ENCODE measurements at regions not wholly inside any gene's neighbourhood (a gene's known extent, or its start where the extent isn't known, plus 50 kb on each side); places are given as distances from the start of the nearest gene placed in this dataset.
"Not testable (repeated sequence)": the region's sequence is repeated elsewhere in the genome, so short reads cannot be mapped to it uniquely, and the experiment has no call there.

DNA sequence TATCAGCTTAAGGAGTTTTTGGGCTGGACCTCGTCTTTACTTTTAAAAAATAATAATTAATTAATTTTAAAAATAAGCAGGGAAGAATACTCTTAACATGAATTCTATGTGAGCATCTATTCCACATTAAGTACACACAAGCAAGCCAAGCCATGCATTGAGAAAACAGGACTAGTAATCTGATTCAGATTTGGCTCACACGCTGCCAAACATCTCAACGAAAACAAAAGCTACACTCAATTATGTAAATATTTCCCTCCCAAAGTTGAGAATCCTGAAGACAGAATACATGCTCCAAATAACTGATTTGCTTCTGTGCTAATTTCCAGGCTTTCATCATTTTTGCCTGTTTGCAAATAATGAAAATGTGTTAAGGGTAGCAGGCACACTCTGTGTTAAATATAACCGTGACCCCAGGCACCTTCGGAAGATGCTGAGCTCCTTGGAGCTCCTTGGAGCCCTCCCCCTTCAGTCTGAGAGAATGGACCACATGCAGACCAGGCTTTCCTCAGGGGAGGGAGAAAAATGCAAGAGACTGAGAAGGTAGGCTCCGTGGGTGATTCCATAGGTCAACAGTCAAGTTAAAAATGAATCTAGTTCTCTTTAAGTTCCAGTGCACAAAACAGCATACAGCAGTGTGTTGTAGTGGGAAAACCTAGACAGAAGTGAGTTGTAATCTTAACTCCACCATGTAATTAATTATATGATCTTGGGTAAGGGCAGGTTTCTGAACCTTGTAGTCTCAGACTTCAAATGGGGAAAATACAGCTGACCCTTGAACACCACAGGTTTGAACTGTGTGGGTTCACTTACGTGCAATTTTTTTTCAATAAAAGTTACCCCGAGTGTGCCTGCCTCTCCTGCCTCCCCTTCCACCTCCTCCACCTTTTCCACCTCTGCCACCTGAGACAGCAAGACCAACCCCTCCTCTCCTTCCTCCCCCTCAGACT lies 161.3 kb upstream of the RREB1 start:
- Mint-ChIP-seq H3K36me3 (ENCODE audit: low read depth) (peaks cover 3% of the 10 kb centered on the region; the same call in 1 of the 2 replicates), H3K27me3 (ENCODE audit: insufficient read depth) (peaks cover 6% of the 10 kb centered on the region), H3K4me1 (ENCODE audit: low read depth) (peaks cover 9% of the 10 kb centered on the region; the same call in 1 of the 2 replicates), H3K27ac (no peak overlapping the region), H3K9me3 (peaks cover 15% of the 10 kb centered on the region), H3K4me3 (no peak overlapping the region)
- DNase-seq: no peak
- TF ChIP-seq, protein P1, sequence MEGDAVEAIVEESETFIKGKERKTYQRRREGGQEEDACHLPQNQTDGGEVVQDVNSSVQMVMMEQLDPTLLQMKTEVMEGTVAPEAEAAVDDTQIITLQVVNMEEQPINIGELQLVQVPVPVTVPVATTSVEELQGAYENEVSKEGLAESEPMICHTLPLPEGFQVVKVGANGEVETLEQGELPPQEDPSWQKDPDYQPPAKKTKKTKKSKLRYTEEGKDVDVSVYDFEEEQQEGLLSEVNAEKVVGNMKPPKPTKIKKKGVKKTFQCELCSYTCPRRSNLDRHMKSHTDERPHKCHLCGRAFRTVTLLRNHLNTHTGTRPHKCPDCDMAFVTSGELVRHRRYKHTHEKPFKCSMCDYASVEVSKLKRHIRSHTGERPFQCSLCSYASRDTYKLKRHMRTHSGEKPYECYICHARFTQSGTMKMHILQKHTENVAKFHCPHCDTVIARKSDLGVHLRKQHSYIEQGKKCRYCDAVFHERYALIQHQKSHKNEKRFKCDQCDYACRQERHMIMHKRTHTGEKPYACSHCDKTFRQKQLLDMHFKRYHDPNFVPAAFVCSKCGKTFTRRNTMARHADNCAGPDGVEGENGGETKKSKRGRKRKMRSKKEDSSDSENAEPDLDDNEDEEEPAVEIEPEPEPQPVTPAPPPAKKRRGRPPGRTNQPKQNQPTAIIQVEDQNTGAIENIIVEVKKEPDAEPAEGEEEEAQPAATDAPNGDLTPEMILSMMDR (IDR thresholded peaks at IDR 0.05): no peak

DNA sequence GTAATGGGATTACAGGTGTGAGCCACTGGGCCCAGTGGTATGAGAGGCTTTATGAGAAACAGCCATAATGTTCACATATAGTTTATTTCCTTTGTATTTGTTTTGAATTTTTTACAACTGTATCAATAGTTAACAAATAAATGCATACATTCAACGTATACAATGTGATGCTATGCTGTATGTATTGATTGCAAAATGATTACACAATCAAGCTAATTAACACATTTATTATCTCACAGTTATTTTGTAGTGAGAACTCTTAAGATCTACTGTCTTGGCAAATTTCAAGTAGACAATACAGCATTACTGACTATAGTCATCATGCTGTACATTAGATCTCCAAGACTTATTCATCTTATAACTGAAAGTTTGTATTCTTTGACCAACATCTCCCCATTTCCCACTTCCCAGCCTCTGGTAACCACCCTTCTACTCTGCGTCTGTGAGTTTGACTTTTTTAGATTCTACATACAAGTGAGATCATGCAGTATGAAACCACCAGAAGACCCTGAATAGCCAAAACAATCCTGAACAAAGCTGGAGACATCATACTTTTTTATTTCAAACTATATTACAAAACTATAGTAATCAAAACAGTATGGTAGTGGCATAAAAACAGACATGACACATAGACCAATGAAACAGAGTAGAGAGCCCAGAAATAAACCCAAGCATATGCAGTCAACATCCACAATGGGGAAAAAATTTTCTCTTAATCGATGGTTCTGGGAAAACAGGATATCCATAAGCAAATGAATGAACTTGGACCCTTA lies 157.2 kb upstream of the RREB1 start:
- H3K4me3 Mint-ChIP-seq: no peak overlapping the region
- H3K36me3 Mint-ChIP-seq (ENCODE audit: low read depth): peaks cover 4% of the 10 kb centered on the region; the same call in 1 of the 2 replicates
- H3K9me3 Mint-ChIP-seq: peaks cover 39% of the 10 kb centered on the region
- DNase-seq: no peak
- no peaks in the 10 kb centered on the region; the same call in none of the 2 replicates for H3K27me3 Mint-ChIP-seq (ENCODE audit: insufficient read depth)
- H3K4me1 Mint-ChIP-seq (ENCODE audit: low read depth): no peaks in the 10 kb centered on the region
- H3K27ac Mint-ChIP-seq: no peak overlapping the region
- TF ChIP-seq, protein P1 (IDR thresholded peaks at IDR 0.05): no peak

DNA sequence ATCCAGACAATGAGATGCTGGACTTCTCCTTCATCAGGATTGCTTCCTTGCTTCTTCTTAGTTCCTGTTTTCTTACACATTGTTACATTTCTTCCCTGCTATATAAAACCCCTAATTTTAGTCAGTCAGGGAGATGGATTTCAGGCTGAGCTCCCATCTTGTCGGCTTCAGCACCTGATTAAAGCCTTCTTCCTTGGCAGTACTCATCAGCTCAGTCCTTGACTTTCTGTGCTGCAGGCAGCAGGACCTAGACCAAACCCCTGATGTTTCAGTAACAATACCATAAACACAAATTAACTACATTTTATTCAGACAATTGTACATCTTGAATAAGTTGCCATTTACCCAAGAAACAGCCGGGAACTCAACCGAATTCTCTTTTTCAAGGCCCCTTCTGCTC lies 156.4 kb upstream of the RREB1 start:
- H3K4me3 Mint-ChIP-seq: no peak overlapping the region

DNA sequence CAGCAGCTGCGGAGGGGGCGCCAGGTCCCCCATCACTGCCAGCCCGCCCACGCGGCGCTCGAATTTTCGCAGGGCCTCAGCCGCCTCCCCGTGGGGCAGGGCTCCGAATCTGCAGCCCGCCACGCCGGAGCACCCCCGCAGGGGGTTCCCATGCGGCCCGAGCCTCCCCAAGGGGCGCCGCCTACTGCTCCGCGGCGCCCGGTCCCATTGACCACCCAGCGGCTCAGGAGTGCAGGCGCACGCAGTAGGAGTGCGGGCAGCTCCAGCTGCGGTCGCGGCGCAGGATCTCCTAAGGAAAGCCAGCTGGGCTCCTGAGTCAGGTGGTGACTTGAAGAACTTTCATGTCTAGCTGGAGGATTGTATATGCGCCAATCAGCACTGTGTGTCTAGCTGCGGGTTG lies 155.3 kb upstream of the RREB1 start:
- Mint-ChIP-seq H3K9me3 (peaks cover 39% of the 10 kb centered on the region), H3K27ac (no peak overlapping the region), H3K36me3 (ENCODE audit: low read depth) (peaks cover 4% of the 10 kb centered on the region; the same call in 1 of the 2 replicates), H3K27me3 (ENCODE audit: insufficient read depth) (peaks cover 4% of the 10 kb centered on the region), H3K4me3 (no peak overlapping the region), H3K4me1 (ENCODE audit: low read depth) (no peaks in the 10 kb centered on the region)
- no peak for DNase-seq
- TF ChIP-seq, protein P1 (IDR thresholded peaks at IDR 0.05): no peak

More for the DNA sequence above, 156.4 kb upstream of the RREB1 start:
- Mint-ChIP-seq H3K36me3 (ENCODE audit: low read depth) (peaks cover 4% of the 10 kb centered on the region; the same call in 1 of the 2 replicates), H3K9me3 (peaks cover 39% of the 10 kb centered on the region), H3K4me1 (ENCODE audit: low read depth) (no peaks in the 10 kb centered on the region), H3K27me3 (ENCODE audit: insufficient read depth) (peaks cover under 1% of the 10 kb centered on the region), H3K27ac (no peak overlapping the region)
- TF ChIP-seq, protein P1 (IDR thresholded peaks at IDR 0.05): no peak
- no peak for DNase-seq

DNA sequence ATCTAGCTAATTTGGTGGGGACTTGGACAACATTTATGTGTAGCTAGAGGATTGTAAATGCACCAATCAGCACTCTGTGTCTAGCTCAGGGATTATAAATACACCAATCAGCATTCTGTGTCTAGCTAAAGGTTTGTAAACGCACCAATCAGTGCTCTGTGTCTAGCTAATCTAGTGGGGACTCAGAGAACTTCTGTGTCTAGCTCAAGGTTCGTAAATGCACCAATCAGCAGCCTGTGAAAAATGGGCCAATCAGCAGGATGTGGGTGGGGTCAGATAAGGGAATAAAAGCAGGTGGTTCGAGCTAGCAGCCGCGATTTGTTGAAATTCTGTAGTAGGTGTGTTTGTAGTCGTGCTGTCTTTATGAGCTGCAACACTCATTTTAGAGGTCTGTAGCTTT lies 154.8 kb upstream of the RREB1 start:
- not testable (repeated sequence) for H3K4me1 Mint-ChIP-seq (ENCODE audit: low read depth); H3K4me3 Mint-ChIP-seq; H3K36me3 Mint-ChIP-seq (ENCODE audit: low read depth); H3K27ac Mint-ChIP-seq; H3K27me3 Mint-ChIP-seq (ENCODE audit: insufficient read depth); DNase-seq
- H3K9me3 Mint-ChIP-seq: peaks cover 39% of the 10 kb centered on the region

Measured in HFFc6 (cell line).